Omental fat pad (tissue), 3 donors: ENCODE measurements at regions not wholly inside any gene's neighbourhood (a gene's known extent, or its start where the extent isn't known, plus 50 kb on each side); places are given as distances from the start of the nearest gene placed in this dataset.

ENCODE experiments used
- ATAC-seq: fragments of 150-250 bp; one replicate; pipeline ENCODE4 v1.9.1; 2016; ENCODE audit warnings: mild to moderate bottlenecking, moderate library complexity; ENCODE audit not compliant: low FRiP score
- DNase-seq: peaks from one replicate; pipeline ENCODE4 v3.0.0-alpha.2; 2019; ENCODE audit warnings: low spot score
- CTCF ChIP-seq, 3 donors: fragments of 450-650 bp; IDR thresholded peaks; one replicate each; pipeline ENCODE4 v1.5.1; 2016 to 2017; ENCODE audit warnings: antibody characterized with exemption in 3 of 3, mild to moderate bottlenecking in 3 of 3, moderate library complexity in 2 of 3

DNA sequence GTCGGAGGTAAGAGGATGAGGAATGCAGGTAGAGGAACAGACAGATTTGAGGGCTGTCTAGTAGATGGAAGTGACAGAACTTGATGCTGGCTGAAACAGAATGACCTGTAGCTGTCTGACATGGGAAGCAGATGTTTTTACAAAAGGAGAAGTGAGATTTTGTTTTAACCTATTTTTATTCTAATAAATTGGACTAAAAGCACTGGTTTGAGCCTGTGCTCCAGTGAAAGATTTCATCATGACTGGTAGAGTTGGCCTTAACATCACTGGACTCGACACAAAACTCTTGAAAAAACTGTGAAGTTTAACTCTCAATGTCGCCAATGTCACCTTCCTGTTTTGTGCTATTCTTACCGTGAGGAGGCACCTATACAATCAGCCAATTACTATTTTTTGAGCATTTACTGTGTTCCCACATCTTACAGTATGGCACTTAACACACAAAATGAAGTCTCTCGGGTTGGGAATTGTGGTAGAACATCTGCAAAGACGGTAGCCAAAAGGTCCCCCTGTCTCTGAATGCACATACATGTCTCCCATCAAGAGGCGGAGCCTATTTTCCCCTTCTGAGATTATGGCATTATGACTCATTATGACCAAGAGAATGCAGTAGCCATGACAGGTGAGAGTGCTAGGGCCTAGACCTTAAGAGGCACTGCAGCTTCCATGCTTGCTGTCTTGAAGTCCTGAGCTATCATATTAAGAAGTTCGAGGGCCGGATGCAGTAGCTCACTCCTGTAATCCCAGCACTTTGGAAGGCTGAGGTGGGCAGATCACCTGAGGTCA, 93.2 kb downstream of the FOXF2 start:
- ATAC-seq: no peak

GRCh38 chr6:1485678-1486077, 96.3 kb downstream of the FOXF2 start:
- no peak for ATAC-seq
- TF ChIP-seq CTCF (IDR thresholded peaks at IDR 0.05): no peak
- DNase-seq: no peak

More for the DNA sequence above, 93.2 kb downstream of the FOXF2 start:
- TF ChIP-seq CTCF (IDR thresholded peaks at IDR 0.05): no peak
- DNase-seq: no peak

GRCh38 chr6:1486387-1486786, 97.0 kb downstream of the FOXF2 start:
- DNase-seq: no peak
- ATAC-seq: no peak
- TF ChIP-seq CTCF (IDR thresholded peaks at IDR 0.05): no peak

DNA sequence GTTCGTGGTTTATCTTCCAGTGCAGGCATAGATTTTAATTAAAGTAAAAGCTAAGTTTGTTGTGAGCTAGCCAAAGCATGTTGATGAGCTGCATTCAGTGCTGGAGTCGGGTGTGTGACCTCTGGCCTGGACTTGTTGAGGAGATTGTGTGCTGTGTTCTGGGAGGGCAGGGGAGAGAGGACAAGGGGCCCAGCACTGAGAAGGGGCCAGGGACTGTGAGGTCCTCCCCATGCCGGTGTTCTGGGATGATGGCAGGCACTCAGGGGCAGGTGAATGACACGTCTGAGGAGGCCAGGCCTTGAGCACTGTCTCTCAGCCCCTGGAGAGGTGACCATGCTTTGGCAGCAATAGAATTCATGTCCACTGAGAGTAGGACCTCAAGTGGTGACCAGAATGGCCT, 97.9 kb downstream of the FOXF2 start:
- TF ChIP-seq CTCF (IDR thresholded peaks at IDR 0.05): no peak
- ATAC-seq: no peak
- no peak for DNase-seq

DNA sequence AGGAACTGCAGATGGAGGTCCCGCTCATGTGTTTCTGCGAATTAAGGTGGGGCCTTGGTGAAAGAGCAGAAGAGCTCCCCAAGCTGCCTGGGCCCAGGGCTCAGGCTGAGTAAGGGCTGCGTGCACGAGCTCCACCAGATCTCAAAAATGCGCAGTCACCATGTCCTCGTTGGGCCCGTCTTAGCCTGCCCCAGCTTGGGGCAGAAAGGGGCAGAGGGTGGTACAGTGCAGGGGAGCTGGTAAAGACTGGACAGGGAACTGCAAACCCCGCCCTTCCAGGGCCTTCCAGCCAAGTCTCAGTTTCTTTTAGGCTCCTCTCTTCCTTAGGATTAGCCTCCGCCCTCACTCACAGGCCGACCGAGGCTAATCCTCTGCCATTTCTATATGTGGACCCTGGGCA, 101.6 kb downstream of the FOXF2 start:
- ATAC-seq: no peak
- no peak for TF ChIP-seq CTCF (IDR thresholded peaks at IDR 0.05)
- no peak for DNase-seq

DNA sequence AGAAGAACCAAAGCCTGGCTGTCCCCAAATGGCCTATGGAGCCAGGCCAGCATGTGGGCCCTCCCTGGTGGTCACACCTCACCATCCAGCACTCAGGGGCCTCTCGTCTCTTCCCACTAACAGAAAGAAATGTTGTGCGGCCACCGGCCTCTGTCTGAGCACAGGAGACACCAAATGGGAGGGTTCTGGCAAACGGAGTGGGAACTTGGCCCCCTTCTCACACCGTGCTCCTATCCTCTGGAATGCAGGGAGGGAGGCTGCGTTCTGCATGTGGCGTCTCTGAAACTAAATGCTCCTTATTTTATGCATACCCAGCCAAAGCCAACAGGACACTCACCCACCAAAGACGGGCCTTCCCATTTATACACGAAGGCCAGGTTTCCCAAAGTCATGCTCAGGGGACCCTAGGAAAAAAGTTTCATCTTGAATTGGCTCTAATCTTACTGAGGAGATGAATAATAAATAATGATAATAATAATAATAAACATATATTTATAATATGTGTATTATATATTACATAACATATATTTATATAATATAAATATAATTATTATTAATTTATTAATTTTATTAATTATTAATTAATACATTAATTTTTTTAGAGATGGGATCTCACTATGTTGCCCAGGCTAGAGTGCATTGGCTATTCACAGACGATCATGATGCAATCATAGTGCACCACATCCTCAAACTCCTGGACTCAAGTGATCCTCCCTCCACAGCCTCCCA, 102.4 kb downstream of the FOXF2 start:
- DNase-seq (no peak), ATAC-seq (no peak)
- no peak for TF ChIP-seq CTCF (IDR thresholded peaks at IDR 0.05)

DNA sequence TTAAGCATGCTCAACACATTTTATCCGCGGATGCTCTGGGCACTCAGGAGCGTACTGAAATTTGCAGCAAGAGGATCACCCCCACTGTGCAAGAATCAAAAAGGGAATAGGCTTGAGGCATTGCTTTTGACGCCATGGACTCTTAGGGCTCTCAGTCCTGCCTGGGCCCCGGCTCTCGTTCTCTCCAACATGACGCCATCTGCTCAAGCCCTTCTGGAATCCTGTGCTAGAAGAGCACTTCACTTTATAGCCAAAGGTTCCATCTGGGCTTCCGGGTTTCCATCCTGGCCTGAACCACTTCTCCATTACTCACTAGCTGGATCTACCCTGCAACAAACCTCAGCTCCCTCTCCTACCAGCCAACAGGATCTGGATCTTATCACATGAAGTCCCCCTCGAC, 105.3 kb downstream of the FOXF2 start:
- DNase-seq (no peak), ATAC-seq (no peak)
- TF ChIP-seq CTCF (IDR thresholded peaks at IDR 0.05): no peak
